GM23338 (cell line): ENCODE measurements at regions not wholly inside any gene's neighbourhood (a gene's known extent, or its start where the extent isn't known, plus 50 kb on each side); places are given as distances from the start of the nearest gene placed in this dataset.

Experiments used
- ATAC-seq: fragments of 200-7000 bp; cut with Tn5 transposase; 3 replicates; pipeline ENCODE4 v1.9.1; 2020
- DNase-seq: peaks from one replicate; pipeline ENCODE4 v3.0.0-alpha.2; 2015; ENCODE audit warnings: low spot score
- H2AFZ ChIP-seq: fragments of 200-600 bp; sonication (generic); 2 replicates; pipeline ENCODE4 v1.8.0; 2016; ENCODE audit warnings: antibody characterized with exemption, mild to moderate bottlenecking, moderate library complexity
- H3F3A ChIP-seq: fragments of 200-600 bp; sonication (generic); replicated peaks from 2 replicates; pipeline ENCODE4 v1.8.0; 2017; ENCODE audit warnings: antibody characterized with exemption, mixed run types, low read depth
- H3K27ac ChIP-seq: fragments of 200-600 bp; sonication (generic); 2 replicates; pipeline ENCODE4 v1.6.1; 2016; ENCODE audit warnings: low read depth
- H3K27me3 ChIP-seq: fragments of 200-600 bp; sonication (generic); 2 replicates; pipeline ENCODE4 v1.8.0; 2016; ENCODE audit warnings: mild to moderate bottlenecking, mixed run types, moderate library complexity; ENCODE audit not compliant: insufficient read depth
- H3K36me3 ChIP-seq: fragments of 200-600 bp; sonication (generic); 2 replicates; pipeline ENCODE4 v1.8.0; 2016; ENCODE audit warnings: mild to moderate bottlenecking; ENCODE audit not compliant: insufficient read depth
- H3K4me1 ChIP-seq: fragments of 200-600 bp; sonication (generic); 2 replicates; pipeline ENCODE4 v1.8.0; 2016; ENCODE audit warnings: mild to moderate bottlenecking, moderate library complexity; ENCODE audit not compliant: insufficient read depth
- H3K4me2 ChIP-seq: fragments of 200-600 bp; sonication (generic); 2 replicates; pipeline ENCODE4 v1.7.1; 2017; ENCODE audit warnings: mixed run types
- H3K4me3 ChIP-seq: fragments of 200-600 bp; sonication (generic); 2 replicates; pipeline ENCODE4 v1.6.1; 2016; ENCODE audit warnings: mixed run types
- H3K79me2 ChIP-seq: fragments of 200-600 bp; sonication (generic); replicated peaks from 2 replicates; pipeline ENCODE4 v1.8.0; 2017; ENCODE audit warnings: mild to moderate bottlenecking; ENCODE audit not compliant: insufficient read depth
- H3K9me2 ChIP-seq: fragments of 200-600 bp; sonication (generic); 2 replicates; pipeline ENCODE4 v1.8.0; 2017; ENCODE audit not compliant: insufficient read depth
- H4K20me1 ChIP-seq: fragments of 200-600 bp; sonication (generic); replicated peaks from 2 replicates; pipeline ENCODE4 v1.8.0; 2017; ENCODE audit warnings: mild to moderate bottlenecking; ENCODE audit not compliant: insufficient read depth
- H3K27ac Mint-ChIP-seq: 2 replicates; pipeline ENCODE4 v1.8.0; 2020; ENCODE audit warnings: inconsistent platforms, mild to moderate bottlenecking, moderate library complexity, mixed read lengths
- H3K27me3 Mint-ChIP-seq: 3 replicates; pipeline ENCODE4 v1.8.0; 2022; ENCODE audit warnings: low read depth, mild to moderate bottlenecking, moderate library complexity, mixed read lengths, inconsistent platforms; ENCODE audit not compliant: insufficient read depth, poor library complexity
- H3K36me3 Mint-ChIP-seq: 3 replicates; pipeline ENCODE4 v1.8.0; 2021; ENCODE audit warnings: low read depth, mild to moderate bottlenecking, inconsistent platforms, moderate library complexity, mixed read lengths
- H3K4me1 Mint-ChIP-seq: 3 replicates; pipeline ENCODE4 v1.8.0; 2020; ENCODE audit warnings: mild to moderate bottlenecking, inconsistent platforms, mixed read lengths
- H3K4me3 Mint-ChIP-seq: 3 replicates; pipeline ENCODE4 v1.8.0; 2021; ENCODE audit warnings: moderate library complexity, mild to moderate bottlenecking, inconsistent platforms, mixed read lengths
- H3K9me3 Mint-ChIP-seq: 3 replicates; pipeline ENCODE4 v1.8.0; 2020; ENCODE audit warnings: moderate library complexity, mild to moderate bottlenecking, inconsistent platforms, mixed read lengths
- CTCF ChIP-seq, 2 experiments: fragments of 200-600 bp in 1 of 2; sonication (generic) in 1 of 2; conservative IDR thresholded peaks; 2 replicates each; pipeline versions ENCODE4 v1.5.1 to v1.6.1; 2016 to 2017; ENCODE audit warnings: antibody characterized with exemption in 2 of 2, low read depth in 2 of 2, mild to moderate bottlenecking in 2 of 2, moderate library complexity in 1 of 2
- ETS1 ChIP-seq: IDR thresholded peaks from 2 replicates; pipeline ENCODE4 v1.6.1; 2016; ENCODE audit warnings: antibody characterized with exemption
- EZH2phosphoT487 ChIP-seq: fragments of 200-600 bp; sonication (generic); IDR thresholded peaks from one replicate; pipeline ENCODE4 v1.8.1; 2018; ENCODE audit warnings: antibody characterized with exemption; ENCODE audit not compliant: unreplicated experiment
- JUNB ChIP-seq: IDR thresholded peaks from one replicate; pipeline ENCODE4 v1.6.1; 2016; ENCODE audit warnings: antibody characterized with exemption; ENCODE audit not compliant: unreplicated experiment
- ZNF331 ChIP-seq: fragments of 250-450 bp; sonication (Bioruptor Pico); IDR thresholded peaks from 2 replicates; pipeline ENCODE4 v1.5.0; 2020; ENCODE audit warnings: low read depth, mild to moderate bottlenecking, moderate library complexity
- ZNF462 ChIP-seq: fragments of 250-450 bp; sonication (Bioruptor Pico); IDR thresholded peaks from 2 replicates; pipeline ENCODE4 v1.5.0; 2020; ENCODE audit warnings: mild to moderate bottlenecking, moderate library complexity

- Histone ChIP-seq H3K4me1 (peaks cover 4% of the 10 kb centered on the region; the same call in 1 of the 2 replicates), H3F3A (no peaks in the 10 kb centered on the region), H3K27ac (no peak overlapping the region), H3K4me2 (no peak overlapping the region), H3K79me2 (no peaks in the 10 kb centered on the region), H4K20me1 (no peaks in the 10 kb centered on the region), H3K9me2 (no peaks in the 10 kb centered on the region), H3K27me3 (no peaks in the 10 kb centered on the region), H3K36me3 (no peaks in the 10 kb centered on the region), H3K4me3 (no peak overlapping the region), H2AFZ (0 out of 2 replicates have a peak overlapping the region, but pooled peaks have one; percentile 24)
- Mint-ChIP-seq H3K36me3 (no peaks in the 10 kb centered on the region), H3K4me1 (peaks cover 30% of the 10 kb centered on the region), H3K9me3 (no peaks in the 10 kb centered on the region), H3K4me3 (no peak overlapping the region), H3K27me3 (no peaks in the 10 kb centered on the region), H3K27ac (no peak overlapping the region)
- TF ChIP-seq ZNF462 (CRISPR knock-in tag) = no peak
- TF ChIP-seq CTCF (conservative IDR thresholded peaks at IDR 0.05; ENCODE audit: low read depth in 2 of 2) = no peak
- TF ChIP-seq EZH2phosphoT487 = no peak
- TF ChIP-seq ZNF331 (CRISPR knock-in tag) = no peak
- TF ChIP-seq ETS1 = no peak
- no peak for TF ChIP-seq JUNB
- DNase-seq (no peak), ATAC-seq (no peak)
These were observed 60.7 kb upstream of the RAPGEF2 start for GRCh38 chr4:159042097-159042605.
